ENCODE measurements at regions not wholly inside any gene's neighbourhood (a gene's known extent, or its start where the extent isn't known, plus 50 kb on each side); places are given as distances from the start of the nearest gene placed in this dataset.

DNA sequence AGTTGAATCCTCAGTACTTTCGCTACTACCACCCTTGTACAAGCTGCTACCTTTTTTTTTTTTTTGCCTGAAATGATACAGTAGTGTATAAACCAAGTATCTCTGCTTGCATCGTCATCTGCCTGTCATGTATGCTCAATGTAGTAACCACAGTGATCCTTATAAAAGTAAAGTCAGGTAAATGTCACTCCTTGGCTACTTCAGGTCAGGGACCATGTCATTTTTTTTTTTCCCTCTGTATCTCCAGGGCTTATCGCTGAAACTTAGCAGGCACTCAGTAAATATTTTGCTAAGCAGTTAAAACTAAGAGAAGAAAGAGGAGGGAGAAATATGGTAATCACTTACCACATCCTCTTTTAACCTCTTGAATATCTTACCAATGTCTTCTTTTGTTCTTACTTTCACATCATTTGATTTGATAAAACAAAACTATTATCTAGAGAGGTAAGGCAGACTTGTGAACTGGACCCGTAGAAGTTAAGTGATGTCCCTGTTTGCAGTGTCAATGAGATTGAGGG is 96.8 kb upstream of the KLF12 start:
- no peak for DNase-seq (ENCODE audit: low spot score)

DNA sequence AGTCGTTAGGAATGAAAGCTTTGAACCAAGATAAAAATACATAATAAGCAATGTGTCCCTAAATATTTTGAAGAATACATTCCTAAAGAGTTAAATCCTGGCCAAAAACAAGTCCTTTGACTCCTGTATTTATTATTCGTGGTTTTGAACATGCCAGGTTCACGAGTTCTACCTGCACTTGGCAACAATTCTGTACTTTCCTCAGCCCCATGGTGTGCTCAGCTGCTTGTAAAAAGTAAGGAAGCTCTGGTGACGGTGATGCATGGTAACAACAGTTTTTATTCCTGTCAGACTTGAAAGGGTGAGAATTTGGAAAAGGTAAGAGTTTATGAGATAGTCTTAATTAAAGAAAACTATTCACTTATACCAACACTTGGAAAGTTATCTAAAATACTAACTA is 95.0 kb upstream of the KLF12 start:
- DNase-seq (ENCODE audit: low spot score) = no peak

DNA sequence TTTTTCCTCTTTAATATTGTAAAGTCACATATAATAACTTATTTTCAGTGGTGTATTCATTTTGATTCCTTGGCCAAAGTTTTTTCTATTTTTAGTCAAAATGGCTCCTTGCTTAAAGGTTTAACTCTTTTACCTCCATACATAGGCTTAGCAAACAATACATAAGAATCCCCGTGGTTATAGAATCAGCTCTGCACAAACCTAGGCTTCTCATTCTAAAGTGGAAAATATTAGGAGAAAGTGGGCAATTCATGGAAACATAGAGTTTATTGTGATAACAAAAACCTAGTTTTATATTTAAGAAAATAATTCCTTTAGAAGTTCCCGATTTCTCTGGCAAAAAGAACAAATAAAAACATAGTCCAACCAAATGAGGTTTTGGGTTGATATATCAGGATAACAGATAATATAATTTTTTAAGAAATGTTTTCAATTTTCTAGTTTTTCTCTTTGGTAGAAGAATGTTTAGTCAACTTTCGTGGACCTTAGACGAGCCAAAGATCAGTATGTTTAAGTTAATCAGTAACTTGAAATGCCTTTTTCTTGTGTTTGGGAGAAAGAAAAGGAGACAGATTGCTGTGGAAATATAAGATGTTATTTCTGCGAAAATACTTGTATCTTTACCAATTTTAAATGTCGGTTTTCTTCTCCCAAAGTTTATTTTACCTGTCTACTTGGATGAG is 93.4 kb upstream of the KLF12 start:
- no peak for DNase-seq (ENCODE audit: low spot score)

DNA sequence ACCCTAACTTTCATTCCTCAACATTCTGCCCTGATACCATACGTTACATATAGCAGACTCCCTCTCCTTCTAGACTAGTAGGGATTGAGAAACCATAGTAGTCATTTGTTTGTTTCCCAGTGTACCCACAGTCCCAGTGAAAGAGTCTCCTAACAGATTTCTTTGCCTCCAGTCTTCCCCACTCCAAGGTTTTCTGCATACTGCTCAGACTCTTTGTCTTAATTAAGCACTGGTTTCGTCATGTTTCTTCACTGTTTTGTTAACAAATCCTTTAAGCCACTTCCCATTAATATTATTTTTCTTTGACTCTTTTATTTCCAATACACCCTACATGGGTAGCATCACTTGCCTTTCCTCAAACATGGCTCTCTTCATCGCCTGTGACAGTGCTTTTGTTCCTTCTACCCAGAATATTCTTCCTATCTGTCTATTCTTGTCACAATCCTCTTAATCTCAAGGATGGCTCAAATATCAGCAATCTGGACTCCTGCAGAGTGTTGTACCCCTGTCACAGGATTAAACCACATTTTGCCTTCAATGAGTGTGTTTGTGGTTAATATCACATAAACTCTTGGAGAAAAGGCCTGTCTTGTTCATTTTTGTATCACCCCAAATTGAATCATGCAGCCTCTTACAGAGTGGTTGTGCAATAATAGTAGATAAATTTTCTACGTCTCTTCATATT is 92.7 kb upstream of the KLF12 start:
- DNase-seq (ENCODE audit: low spot score) = no peak

DNA sequence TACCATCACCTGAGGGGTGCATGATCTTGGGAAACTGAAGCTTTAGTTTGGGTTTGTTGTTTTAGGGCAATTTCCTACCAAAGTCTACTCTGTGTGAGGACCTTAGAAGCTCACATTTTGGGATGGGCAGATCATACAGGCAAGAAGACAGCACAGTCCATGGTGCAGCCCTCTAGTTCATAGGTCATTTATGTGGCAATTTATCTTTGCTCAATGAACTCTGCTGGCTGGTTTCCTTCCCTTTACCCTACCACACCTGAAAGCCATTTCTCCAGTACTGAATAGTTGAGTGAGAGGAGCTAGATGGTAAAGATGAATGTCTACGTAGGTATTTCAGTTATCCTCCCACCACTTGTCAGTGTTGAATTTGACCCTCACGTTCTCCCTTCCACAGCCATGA is 87.5 kb upstream of the KLF12 start:
- DNase-seq (ENCODE audit: low spot score) = no peak

DNA sequence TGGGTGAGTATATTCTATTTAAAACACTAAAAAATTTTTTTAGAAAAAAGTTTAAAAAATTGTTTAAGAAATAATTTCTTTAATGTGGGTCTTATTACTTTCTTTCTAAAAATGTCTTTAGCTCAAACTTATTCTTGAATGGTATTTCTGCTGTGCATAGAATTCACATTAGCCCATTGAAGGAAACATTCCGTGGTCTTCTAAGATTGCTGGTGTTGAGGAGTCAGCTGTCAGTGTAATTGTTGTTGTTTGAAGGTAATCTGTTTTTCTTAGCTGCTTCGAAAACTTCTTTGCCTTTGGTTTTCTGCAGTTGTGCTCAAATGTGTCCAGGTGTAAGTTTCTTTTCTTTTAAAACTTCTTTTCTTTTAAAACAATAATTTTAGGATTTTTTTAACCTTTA is 85.4 kb upstream of the KLF12 start:
- DNase-seq (ENCODE audit: low spot score) = no peak

DNA sequence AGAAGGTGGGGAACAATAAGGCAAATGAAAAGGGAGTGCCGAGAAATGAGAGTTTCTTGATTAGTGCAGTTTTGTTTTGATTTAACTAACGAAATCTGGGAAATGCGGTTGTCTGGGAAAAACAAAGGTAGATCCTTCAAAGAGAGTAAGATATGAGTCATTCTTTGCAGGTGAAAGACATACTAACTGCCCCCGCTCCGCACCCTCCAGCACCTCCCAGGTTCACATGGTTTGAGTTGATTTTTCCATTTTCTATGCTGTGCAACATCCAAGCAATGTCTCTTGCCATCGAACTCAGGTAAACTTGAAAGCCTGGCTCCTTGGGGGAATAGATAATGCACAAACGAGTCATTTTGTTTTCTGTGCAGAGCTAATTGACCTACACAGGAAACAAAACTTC is 84.1 kb upstream of the KLF12 start:
- no peak for DNase-seq (ENCODE audit: low spot score)

DNA sequence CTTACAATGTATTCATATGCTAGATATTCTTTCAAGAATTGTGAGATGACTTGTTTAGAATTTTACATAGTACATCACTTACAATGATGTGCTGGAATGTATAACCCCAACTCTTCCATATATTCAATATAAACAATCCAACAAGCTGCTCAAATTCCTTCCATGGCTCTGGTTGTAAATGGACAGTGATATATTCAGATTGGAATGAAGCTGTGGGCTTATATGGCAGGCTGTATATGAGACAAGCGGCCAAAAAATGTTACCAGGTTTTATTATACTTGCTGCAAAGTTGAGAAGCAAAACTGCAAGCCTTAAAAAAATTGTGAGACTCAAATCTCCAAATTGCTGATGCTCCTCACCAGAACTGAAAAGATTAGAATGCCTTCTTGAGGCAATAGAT is 83.6 kb upstream of the KLF12 start:
- no peak for DNase-seq (ENCODE audit: low spot score)

DNA sequence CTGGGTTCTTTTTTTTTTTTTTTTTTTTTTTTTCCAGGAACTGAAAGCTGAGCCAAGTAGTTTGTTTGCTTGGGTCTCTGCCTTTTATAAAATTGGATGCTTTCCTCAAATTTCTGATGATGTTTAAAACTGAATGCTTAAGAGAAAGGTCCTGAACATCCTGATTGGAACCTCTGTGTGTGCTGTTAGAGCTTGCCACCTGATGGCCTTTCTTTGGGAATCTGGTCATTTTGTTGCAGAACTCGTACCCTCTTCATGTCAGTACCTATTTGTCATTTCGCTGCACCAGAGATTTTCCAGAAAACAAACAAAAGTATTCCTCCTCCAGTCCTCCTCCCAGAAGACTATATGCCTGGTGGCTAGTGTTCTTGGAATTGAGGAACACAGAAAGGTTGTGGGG is 81.2 kb upstream of the KLF12 start:
- no peak for DNase-seq (ENCODE audit: low spot score)

DNA sequence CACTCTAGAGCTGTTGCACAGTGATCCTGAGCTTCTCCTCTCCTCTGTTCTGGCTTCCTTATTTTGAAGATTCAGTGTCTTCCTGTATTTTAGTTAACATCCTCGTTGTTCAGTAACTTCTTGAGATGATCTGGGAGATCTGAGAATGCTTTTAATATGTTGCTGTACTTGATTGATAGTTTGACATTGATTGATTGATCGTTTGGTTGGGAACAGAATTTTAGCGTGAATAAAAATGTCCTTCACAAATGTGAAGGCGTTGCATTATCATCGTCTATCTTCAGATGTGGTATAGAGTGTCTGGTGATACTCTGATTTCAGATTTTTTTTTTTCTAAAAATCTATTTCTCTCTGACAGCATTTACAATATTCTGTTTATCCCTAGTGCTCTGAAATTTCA is 80.1 kb upstream of the KLF12 start:
- no peak for DNase-seq (ENCODE audit: low spot score)

DNA sequence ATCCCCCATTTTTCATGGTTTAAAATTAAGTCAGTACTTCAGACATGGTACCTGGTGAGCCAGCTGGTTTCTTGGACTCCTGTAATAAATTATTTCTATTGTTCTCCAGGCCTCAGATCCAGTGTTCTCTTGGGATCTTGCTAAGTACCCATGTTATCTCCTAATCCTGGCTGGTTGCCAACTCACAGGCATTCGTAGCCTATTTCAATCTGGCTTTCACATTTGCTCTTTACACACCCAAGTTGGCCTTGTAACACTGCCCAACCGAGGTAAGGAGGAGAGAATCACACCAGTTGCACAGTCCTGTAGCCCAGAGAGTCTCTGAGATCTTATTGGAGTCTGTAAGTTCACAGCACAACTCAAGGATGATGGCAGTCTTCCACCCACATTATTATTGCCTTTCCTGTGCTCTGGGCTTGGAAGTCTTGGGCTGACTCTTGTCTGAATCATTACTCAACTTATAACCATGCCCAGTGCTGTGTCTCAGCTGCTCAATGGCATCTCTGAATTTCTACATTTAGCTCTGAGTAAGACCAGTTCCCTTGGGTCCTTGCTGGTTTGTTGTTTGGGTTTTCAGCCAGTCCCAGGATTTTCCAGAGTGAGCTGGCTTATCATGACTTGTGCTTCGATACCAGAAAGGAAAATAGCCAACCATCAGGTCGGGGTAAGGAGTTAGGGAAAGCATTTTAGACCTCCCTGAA is 76.6 kb upstream of the KLF12 start:
- peak; percentile 27 for DNase-seq (ENCODE audit: low spot score)

DNA sequence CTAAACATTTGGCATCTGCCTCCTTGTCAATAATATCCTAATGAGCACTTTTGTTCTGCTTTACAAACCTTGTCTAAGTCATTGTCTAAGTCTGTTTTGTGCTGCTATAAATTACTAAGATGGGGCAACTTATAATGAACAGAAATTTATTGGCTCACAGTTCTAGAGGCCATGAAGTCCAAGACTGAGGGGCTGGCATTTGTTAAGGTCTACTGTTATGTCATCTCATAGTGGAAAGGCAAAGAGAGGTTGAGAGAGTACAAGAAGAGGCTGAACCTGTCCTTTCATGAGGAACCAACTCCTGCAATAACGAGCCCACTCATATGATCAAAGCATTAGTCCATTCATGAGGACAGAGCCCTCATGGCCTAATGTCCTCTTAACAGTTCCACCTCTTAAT is 72.7 kb upstream of the KLF12 start:
- DNase-seq (ENCODE audit: low spot score) = no peak

DNA sequence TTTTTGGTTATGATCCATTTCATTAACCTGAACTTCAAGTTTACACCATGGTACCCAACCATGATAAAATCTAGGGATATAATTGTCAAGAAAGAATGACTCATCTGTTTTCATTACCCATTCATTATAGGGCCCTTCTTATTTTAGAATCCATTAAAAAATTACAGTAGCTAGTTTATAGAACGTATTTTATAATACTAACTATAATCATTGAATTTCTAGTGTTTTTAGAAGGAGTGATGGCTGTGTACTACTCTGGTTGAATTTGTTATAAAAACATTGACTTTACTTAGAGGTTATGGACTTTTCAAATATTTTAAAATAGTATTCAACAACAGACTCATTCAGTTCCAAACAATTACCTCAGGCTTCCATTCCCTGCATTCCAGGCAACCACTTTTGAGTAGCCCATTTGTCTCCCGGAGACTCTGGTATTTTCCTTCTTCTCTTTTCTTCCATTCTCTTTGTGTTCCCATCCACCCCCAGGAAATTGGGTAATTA is 71.9 kb upstream of the KLF12 start:
- no peak for DNase-seq (ENCODE audit: low spot score)

DNA sequence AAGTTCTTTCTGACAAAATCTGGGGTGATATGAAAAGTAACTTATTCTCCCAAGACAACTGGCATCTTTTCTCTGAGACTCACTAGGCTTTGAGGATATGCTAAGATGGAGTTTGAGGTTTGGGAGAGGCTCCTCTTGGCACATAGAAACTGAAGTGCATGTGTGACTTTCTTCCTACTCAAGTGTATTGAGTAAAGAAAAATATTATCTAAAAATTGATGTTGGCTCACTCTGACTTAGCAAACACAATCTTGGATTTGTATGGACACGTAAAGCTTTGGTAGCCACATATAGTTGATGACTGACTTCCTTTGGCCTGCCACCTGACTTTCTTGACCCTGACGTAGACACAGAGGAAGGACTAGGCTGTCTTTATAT is 71.1 kb upstream of the KLF12 start:
- DNase-seq (ENCODE audit: low spot score) = no peak

DNA sequence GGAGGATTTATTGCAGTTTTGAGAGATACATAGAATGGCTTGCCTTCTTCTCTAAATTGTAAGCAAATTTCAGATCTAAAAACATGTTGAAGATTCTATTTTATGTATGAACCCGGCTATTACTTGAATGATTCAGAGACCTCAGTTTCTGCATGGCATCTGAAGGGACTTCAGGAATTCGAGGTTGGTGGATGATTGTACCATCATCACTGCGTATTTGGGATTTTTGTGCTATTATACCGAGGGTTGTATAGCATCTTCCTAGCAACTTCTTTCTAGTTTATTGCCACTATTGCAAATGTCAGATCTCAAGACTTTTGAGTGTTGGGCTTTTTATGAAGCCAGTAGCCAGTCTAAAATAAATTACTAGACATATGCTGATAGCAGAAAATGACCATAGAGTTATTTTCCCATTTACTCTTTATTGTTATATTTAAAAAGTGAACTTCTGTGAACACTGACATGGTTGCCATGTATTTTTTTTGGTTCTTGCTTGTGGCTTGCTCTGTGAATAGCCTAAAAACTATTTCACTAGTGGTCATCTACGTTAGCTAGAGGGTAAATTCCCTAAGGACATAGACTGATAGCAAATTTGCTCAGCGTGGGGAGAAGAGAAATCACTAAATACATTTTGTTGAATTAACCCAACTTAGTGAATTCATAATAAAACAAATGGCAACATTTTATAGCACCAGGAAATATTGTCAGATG is 70.6 kb upstream of the KLF12 start:
- DNase-seq (ENCODE audit: low spot score) = no peak

DNA sequence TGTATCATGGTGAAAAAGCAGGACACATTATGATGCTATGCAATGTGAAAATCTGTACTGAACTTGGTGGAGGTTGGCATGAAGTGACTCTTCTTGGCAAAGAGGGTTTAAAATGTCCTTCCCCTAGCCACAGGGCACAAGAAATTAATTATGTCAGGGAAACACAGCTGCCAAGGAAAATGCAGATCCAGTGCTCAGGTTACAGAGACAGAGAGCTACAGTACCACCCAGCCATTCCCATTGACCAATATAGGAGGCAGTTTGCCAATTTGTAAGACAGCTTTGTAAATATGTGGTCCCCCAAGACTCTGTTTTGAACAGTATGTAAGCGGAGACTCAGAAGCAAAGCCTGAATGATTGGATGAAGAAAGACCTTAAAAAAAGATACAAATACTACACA is 69.4 kb upstream of the KLF12 start:
- DNase-seq (ENCODE audit: low spot score) = no peak

DNA sequence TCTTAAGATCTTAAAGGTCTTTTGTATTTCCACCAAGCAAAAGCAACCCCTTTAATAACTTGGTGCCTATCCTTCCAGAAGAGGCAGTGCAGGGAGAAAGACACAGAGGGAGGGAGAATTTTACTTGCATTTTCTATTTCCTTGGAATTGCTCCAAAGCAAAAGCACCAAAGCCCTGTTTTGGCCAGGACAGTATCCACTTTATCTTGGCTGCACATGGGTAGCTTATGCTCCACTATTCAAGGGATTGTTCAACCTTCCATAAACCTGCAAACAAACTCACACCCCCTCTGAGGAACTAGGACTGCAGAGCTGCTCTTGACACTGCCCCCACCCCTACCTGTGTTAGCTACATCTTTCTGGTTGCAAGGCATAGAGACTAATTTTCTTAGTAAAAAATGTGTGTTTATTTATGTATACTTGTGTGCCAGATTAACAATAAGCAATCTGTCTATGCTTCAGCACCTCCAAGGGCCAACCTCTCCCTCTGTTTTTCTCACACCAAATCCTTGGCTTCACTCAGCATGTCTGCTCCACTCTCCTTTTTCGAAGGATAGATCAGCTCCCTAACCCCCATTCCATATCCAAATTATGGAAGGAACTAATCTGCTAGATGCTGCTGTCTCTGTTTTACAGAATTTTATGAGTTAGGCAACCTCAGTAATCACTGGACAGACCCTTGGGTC is 68.1 kb upstream of the KLF12 start:
- DNase-seq (ENCODE audit: low spot score) = no peak

DNA sequence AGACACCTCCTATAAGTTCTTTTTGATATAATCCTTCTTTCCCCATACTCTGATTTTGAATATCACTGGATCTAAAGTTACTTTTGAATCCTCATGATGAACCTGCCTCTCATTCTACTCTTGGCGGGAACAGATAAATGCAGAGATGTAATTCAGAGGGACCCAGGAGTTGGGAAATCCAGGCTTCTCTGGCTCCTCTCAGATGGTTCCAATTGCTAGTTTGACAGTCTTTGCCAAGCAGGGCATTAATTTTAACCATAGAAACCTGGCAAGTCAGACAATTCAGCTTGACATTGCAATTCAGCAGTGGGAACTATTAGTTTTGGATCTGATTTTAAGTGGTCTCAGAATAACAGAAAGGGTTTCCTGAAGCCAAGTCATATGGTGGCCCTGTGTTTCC is 67.3 kb upstream of the KLF12 start:
- no peak for DNase-seq (ENCODE audit: low spot score)

DNA sequence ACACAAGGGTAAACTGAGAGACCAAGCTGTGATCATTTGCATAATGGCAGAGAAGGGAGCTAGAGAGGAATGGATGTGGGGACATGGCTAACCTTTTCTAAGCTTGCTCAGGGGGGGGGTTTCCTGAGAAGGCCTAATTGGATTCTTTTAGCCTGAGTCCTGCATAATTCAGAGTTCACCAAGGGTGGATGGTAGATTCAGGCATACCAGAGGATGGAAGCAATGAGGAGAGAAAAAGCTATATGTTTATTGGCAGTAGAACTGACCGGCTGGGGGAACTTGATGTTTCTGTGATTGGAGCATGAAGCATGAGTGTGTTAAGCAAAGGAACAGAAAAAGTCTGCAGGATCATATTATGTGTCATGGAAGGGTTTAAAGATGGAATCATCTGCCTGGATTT is 65.9 kb upstream of the KLF12 start:
- no peak for DNase-seq (ENCODE audit: low spot score)

DNA sequence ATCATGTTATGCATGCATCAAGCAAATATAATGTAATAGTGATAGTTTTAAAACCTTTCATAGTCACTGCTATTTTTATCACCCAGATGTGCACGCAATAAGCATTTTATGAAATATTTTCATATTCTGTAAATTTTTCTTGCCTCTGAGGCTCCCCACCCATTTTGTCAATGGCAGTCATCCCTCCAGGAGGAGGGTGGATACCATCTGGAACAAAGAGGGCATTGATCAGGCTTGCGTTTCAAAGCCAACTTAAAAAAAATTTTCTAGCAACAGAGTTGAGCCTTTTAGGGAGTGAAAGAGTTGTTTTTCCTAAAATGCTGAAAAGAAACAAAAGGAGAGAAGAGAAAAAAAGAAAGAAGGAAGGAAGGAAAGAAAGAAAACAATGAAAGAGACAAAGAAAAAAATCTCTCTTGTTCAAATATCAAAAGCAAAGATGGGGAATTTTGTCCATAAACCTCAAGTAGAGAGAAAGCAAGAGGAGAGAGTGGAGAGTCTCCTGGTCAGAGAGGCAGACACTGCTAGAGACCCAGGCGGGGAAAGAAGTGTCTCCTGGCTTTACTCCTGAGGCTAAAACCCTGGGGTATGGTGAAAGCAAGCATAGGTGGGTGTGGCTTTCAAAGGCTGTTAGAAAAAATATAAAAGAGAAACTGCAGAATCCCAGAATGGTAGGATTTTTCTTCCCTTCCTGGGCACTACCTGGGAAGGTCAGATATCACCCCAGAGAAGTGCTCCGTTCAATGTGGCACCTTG is 63.6 kb upstream of the KLF12 start:
- DNase-seq (ENCODE audit: low spot score) = no peak

DNA sequence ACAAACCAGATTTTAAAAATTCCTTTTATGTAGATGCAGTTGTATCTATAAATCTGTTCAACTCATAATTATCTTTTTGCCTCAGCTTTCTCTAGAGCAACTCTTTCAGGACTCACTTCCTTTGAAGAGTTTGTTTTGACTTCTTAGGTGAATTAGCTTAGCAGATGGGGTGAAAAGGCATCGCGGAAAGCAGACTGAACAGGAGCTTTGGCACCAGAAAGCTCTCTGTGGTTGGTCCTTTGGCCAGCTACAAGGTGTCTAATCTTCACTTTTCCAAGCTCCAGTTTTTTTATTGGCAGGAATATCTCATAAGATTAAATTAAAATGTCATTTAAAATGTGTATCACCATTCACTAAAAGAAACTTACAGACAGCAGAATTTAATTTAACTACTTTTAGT is 60.6 kb upstream of the KLF12 start:
- DNase-seq (ENCODE audit: low spot score) = no peak
